GM19025 (cell line): ENCODE measurements at regions not wholly inside any gene's neighbourhood (a gene's known extent, or its start where the extent isn't known, plus 50 kb on each side); places are given as distances from the start of the nearest gene placed in this dataset.
A peak's percentile ranks its signal among the peaks of the same experiment; 100 is the strongest.
"Not testable (repeated sequence)": the region's sequence is repeated elsewhere in the genome, so short reads cannot be mapped to it uniquely, and the experiment has no call there.

Source experiments
- ATAC-seq: cut with Tn5 transposase; IDR thresholded peaks from one replicate; pipeline ENCODE4 v1.9.1; 2021; ENCODE audit warnings: mild to moderate bottlenecking, low read depth, moderate library complexity; ENCODE audit not compliant: unreplicated experiment

DNA sequence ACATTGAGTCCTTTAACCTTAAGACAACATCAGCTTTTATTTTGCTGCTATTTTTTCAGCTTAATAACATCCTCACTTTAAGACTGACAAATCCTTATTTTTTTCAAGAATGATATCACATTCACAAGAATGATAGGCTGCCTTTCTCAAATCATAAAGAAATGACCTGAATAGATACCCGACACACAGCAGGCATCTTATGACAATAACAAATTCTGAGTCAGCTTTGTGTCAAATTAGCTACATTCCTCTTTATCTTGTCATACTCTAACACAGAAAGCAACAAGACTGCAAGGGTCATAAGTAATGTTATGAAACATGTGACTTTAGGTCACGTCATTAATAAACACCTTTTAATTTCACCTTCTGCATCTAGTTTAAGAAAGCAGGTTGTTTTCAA lies 2387.6 kb downstream of the PCDH7 start:
- ATAC-seq, result no peak

DNA sequence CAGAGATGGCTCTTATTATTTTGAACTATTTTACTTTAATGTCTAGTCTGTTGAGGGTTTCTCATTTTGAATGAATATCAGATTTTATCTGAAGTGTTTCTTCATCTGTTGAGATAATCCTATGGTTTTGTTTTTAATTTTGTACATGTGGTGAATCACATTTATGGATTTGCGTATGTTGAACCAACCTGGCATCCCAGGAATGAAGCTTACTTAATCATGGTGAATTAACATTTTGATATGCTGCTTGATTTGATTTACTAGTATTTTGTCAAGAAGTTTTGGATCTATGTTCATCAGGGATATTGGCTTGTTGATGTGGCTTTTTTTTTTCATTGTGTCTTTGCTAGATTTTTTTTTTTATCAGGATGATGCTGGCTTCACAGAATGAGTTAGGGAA lies 2390.9 kb downstream of the PCDH7 start:
- ATAC-seq, result no peak

DNA sequence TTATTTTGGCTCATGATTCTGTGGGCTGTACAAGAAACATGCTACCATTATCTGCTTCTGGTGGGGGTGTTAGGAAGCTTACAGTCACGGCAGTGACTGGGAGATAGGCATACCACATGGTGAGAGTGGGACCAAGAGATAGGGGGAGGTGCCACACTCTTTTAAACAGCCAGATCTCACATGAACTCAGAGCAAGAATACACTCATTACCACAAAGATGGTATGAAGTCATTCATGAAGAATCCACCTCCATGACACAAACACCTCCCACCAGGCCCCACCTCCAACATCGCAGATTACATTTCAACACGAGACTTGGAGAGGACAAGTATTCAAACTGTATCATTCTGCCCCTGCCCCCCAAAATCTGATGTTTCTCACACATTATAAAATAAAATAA lies 2396.7 kb downstream of the PCDH7 start:
- no peak for ATAC-seq

DNA sequence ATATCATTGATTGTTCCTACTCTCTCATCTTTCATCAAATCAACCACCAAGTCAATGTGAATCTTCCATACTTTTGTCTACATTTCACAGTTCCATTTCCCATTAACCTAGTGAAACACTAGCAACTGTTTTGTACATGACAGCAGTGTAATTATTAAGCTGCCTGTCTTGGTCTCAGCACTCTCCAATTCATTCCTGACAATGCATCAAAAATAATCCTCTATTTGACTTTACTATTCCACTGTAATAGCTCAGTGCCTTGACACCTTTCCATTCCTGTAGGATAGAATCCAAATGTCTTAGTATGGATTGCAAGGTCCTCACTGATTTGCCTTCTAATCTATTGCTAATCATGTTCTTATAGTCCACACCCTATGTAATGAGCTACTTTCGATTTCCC lies 2405.8 kb downstream of the PCDH7 start:
- no peak for ATAC-seq

DNA sequence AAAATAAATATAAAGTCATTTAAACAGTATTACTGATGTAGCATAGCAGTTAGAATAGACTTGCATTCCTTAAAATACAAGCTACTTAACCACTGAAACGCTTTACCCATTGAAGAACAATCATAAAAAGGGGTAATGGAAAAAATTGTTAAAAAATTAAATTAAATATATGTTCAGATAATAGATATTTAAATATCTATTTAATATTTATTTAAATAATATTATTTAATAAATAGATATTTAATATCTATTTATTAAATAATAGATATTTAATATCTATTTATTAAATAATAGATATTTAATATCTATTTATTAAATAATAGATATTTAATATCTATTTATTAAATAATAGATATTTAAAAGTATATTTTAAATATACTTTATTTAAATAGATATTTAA lies 2410.5 kb downstream of the PCDH7 start:
- ATAC-seq, result not testable (repeated sequence)

DNA sequence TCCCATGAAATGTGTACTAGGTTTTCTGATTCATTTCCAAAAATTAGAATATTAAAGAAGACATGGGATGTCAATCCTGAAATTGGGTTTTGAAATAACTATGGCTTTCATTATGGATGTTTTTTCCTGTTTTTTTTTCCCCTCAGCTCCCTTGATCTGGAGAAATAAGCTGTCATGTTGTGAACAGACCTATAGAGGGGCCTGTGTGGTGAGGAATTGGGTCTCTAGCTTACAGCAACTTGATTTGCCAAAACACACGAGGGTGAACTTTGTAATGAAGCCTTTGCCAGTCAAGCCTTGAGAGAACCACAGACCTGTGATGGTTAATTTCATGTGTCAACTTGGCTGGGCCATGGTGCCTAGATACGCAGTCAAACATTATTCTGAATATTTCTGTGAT lies 2413.6 kb downstream of the PCDH7 start:
- ATAC-seq, result no peak

DNA sequence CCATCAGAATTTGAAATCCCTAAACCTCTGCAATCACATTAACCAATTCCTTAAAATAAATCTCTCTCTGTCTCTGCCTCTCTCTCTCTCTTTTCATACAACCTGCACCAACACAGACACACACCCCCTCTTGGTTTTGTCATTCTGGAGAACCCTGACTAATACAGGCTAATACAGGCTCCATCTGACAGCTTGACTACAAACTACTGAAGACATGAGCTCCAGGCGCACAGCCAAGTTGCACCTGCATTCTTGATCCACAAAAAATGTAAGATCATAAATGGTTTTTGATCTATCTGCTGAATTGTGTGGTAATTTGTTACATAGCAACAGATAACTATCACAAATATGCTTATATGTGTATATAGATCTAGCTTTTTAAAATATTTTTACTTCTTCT lies 2414.2 kb downstream of the PCDH7 start:
- no peak for ATAC-seq

DNA sequence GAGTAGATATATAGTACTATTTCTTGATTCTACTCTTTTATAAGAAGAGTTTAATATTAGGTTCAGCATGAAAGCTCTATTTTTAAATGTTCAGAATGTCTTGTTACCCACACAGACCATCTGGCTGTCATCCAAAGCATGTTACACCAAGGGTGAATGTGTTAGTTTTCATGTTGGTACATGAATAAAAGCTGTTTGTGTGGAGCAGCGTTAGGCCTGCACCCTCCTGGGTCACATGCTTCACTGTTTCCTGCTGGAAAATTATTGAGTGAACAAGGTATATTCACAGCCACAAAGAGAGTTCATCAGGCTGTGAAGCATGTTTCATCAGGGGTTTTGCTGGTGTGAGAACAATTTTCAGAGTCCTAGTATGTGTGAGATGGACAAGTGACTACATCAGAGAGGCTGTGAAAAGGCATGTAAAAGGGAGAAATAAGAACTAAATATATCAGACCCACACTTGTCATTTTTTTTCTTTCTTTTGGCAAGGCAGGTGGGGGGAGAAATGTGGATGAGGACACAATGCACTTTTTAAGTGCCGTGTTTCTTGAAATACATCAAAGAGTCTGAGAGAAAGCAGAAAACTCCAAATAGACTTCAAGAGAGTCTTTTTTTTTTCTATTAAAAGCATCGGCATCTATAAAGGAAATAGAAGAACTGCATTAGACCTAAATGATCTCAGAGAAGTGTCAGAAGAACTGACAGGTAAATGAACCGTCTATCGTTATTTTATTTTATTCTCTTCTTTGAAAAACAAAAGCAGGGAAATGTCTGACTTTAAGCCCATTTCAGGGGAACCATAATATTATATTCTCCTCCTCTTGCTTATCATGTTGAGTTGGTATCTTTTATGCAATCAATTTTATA lies 2429.7 kb downstream of the PCDH7 start:
- no peak for ATAC-seq

DNA sequence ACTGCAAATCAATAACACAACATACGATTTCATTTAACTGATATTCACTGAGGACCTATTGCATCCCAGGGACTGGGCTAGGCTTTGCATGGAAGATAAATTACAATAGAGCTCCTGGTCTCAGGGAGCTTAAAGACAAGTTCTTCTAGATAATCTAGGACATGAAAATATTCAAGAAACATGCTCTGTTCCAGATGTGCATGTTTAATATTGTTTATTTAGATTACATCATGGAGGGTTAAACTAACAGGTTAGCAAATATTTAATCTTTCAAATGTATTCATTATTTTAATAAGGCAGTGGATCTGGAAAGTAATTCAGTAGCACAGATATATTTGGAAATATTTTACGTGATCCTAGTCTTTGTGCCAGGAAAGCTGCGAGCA lies 2430.3 kb downstream of the PCDH7 start:
- ATAC-seq, result no peak

DNA sequence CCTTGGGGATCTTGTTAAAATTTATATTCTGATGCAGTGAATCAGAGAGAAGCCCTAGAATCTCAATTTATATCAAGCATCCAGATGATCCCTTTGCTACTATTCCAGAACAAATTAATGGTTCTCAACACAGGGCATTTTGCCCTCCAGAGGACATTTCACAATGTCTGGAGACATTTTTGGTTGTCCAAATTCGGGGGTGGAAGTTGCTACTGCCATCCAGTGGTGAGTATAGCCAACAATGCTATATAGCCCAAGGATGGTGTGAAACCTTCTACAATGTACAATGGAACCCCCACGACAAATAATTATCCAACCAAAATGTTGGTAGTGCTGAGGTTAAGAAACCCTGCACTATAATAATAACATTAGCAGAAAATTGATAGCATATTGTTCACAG lies 2440.0 kb downstream of the PCDH7 start:
- ATAC-seq, result no peak

DNA sequence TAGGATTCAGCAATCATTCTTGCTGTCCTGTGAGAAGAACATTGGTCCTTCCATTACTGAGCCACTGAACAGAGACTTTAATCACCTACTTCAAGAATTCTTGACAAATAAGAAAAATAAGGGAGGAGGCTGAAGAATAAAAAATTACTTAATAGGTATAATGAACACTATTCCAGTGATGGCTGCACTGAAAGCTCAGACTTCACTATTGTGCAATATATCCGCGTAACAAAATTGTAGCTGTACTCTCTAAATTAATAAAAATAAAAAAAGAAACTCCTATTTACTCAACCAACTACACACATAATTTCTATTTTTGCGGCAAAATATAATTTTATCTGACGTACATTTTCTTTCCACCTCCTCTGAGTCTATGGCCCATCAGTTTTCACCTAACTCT lies 2441.0 kb downstream of the PCDH7 start:
- ATAC-seq, result no peak

DNA sequence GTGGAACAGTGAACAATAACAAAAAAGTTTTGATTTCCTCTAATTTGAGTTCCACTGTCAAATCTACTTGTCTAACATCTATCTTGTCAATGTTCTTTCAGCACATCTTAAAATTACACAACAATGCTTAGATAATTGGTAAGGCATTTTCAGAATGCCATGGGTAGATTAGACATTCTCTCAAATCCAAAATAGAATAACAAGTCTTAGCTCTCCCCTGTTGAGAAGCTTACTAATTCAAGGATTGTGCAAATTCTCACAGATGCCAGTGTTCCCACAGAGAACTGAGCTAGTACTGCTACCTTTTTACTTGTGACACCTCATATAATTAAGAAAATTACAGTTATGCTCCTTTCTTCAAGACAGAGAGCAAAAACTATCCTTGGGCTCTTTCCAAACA lies 2442.0 kb downstream of the PCDH7 start:
- no peak for ATAC-seq

DNA sequence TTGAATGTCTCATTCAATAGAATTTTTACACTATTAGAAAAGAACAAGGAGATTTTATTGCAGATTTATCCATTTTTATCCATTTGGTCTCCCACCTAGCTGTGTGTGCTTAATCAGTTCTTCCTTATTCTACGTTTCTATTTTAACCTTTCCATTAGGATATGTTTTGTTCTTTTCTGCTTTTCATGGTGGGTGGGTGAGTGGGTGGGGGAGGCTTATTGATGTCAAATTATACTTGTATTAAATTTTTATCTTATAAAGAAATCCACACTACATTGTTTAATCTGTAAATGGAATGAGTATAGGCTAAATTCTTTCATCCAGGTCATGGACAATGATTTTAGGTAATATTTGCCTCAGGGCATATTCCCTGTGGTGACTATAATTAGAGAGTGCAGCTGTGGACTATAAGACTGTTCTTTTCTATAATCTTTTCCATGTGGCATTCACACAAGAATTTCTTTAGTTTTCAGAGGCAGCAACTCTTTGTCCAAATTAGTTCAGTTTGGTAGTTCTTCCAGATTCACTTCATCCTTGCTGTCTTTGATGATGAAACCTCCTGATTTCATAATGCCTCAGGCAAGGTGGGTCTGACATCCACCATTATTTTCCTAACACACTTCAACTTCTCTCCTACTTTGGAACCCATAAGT lies 2451.8 kb downstream of the PCDH7 start:
- ATAC-seq, result no peak

DNA sequence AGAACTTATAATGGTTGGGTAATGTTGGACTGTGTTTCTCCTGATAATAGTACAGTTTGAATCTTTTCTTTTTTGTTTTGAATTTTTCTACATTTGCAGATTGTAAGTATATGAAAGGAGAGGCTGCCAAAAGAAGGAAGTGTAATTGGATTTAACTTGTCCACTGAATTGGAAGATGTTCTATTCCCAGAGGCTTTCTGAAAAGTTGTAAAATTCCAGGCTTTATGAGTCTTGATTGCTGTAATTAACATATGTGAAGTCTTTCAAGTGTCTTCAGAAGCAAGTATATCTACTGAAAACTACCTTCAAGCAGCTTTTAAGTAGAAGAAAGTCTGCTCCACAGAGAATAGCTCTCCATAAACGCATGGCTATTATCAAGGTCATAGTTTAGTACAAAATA lies 2456.4 kb downstream of the PCDH7 start:
- no peak for ATAC-seq

DNA sequence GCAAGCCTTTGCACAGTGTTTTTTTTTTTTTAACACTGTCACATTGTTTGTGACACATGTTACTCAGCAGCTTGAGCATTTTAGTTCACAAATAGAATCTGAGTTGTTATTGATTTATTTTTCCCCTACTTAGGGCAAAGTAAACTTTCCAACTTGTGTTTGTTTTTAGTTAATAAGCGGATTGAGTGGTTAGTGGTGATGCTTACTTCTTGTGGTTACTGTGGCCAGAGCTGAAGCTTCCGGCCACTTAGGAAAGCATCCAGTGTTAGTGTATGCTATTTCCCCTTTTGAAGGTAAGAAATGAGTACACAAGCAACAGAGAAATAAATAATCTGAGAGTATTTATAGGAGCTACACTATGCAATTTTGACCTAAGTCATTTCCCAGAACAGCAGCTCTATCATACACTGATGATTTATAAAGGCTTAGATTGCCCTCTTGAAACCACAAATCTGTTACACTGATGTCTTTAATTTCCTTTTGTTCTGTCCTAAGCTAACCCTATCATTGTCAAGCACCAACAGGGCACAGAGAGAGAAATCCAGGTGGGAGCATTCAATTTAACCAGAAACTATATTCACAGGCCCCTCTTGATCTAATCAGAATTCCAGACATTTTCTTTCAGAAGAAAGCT lies 2464.6 kb downstream of the PCDH7 start:
- ATAC-seq, result peak; percentile 76

DNA sequence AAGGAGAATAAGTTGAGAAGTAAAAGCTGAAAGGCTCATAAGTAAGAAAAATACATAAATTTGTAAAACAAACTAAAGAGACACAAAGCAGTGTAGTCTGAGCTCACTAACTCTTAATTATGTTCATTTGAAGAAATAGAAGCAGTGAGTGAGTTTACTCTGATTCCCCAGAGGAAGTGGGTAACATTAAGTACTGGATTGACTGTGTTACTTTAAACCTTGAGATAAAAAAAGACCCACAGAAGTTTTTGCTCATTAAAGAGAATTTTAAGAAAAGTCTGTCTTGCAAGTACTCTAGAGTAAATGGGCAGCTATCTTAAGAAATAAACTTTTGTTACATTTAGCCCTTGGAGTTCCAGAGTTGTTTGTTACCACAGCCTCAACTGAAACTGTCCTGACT lies 2466.9 kb downstream of the PCDH7 start:
- no peak for ATAC-seq

DNA sequence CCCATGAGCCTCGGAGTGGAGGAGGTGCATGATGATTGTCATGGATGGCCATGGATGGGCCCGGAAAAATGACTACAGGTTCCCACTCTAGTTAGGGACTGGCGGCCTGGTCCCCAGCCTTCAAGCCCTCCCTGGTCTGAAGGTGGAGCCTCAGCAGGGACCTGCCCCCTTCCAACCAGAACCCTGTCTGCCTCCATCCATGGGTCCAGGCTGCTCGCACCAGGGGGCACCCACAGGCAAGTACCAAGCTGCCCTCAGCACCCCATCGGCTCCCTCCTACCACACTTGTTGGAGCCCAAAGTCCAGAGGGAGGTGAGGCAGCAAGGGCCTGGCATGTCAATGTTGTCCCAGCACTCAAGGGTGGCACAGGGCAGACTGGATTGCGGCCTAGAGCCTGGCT lies 2468.6 kb downstream of the PCDH7 start:
- no peak for ATAC-seq

DNA sequence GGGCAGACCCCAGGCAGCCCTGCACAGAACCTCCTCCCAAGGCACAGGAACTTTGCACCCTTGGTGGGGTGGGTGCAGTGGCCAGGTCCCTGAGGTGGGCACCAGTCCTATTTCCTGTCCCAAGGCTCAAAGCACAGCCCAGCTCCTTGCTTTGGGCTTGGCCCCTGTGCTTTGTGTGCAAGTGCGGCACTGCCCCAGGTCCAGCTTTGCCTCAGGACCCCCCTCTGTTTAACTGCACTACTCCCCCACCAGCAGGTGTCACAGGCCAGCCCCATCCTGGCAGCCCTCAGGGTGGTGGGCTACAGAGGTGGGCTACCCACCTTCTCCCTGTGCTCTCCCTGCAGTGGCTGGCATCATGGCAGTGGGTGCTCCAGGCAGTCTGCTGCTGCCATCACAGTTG lies 2469.0 kb downstream of the PCDH7 start:
- ATAC-seq, result no peak

DNA sequence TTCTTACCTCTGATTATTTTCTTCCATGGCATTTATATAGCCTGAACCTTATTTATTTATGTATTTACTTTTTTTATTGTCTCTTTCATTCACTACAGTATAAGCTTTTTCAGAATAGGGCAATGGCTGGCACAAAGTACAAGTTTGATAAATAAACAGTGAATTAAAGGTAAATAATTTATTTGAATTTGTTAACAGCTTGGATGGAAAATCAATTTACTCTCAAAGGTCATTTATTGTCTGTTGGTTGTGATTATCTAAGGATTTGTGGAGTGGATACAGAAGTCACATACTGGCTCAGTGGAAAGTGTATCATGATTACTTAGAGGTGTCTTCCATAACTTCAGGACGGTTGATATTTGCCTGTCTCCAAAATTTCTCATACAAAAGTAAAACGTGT lies 2472.9 kb downstream of the PCDH7 start:
- no peak for ATAC-seq

DNA sequence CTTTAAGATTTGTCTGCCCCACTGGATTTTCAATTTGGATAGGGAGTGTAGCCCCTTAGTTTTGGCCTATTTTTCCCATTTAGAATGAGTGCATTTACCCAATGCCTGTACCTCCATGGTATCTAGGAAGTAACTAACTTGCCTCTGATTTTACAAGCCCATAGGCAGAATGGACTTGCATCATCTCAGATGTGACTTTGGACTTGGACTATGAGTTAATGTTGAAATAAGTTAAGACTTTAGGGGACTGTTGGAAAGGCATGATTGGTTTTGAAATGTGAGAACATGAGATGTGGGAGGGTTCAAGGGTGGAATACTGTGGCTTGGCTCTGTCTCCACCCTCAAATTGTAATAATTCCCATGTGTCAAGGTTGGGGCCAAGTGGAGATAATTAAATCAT lies 2480.2 kb downstream of the PCDH7 start:
- ATAC-seq, result no peak

DNA sequence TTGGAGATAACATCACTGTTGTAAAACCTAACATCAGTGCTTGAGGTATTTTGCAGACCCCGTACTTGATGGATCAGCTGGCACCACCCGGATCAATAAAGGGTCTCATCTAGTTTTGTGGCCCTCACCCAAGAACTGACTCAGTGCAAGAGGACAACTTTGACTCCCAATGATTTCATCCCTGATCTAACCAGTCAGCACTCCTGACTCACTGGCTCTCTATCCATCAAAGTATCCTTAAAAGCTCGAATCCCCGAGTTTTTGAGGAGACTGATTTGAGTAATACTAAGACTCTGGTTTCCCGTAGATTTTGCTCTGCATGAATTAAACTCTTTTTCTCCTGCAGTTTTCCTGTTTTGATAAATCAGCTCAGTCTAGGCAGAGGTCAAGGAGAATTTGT lies 2498.1 kb downstream of the PCDH7 start:
- no peak for ATAC-seq

DNA sequence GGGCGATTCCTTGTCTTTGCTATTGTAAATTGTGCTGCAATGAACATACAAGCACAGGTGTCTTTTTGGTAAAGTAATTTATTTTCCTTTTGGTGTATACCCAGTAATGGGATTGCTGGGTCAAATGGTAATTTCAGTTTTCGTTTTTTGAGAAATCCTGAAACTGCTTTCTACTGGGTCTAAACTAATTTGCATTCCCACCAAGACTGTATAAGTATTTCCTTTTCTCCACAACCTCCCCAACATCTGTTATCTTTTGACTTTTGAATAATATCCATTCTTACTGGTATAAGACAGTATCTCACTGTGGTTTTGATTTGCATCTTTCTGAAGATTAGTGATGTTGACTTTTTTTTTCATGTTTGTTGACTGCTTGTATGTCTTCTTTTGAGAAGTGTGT lies 2506.0 kb downstream of the PCDH7 start:
- no peak for ATAC-seq
